ENCODE measurements at regions not wholly inside any gene's neighbourhood (a gene's known extent, or its start where the extent isn't known, plus 50 kb on each side); places are given as distances from the start of the nearest gene placed in this dataset.

GRCh38 chr1:229062135-229062534 is 208.8 kb upstream of the RAB4A start:
- DNase-seq, result no peak
- Histone ChIP-seq H3K9me3 (replicated peaks) (no peaks in the 10 kb centered on the region), H3K4me1 (no peaks in the 10 kb centered on the region), H3K27ac (no peak overlapping the region), H3K4me3 (no peak overlapping the region), H3K36me3 (no peaks in the 10 kb centered on the region), H3K27me3 (peaks cover 7% of the 10 kb centered on the region; the same call in 1 of the 2 replicates)

- no peak overlapping the region for H3K4me3 ChIP-seq
- H3K27ac ChIP-seq, result no peak overlapping the region
- peaks cover 7% of the 10 kb centered on the region; the same call in 1 of the 2 replicates for H3K27me3 ChIP-seq
- H3K36me3 ChIP-seq, result no peaks in the 10 kb centered on the region
- H3K9me3 ChIP-seq (replicated peaks), result no peaks in the 10 kb centered on the region
- no peak for DNase-seq
- no peaks in the 10 kb centered on the region for H3K4me1 ChIP-seq
Measured at GRCh38 chr1:229063154-229063773, 207.6 kb upstream of the RAB4A start.

- no peak for DNase-seq
- Histone ChIP-seq H3K36me3 (no peaks in the 10 kb centered on the region), H3K27me3 (peaks cover 7% of the 10 kb centered on the region; the same call in 1 of the 2 replicates), H3K9me3 (replicated peaks) (no peaks in the 10 kb centered on the region), H3K4me1 (no peaks in the 10 kb centered on the region), H3K4me3 (no peak overlapping the region), H3K27ac (no peak overlapping the region)
Measured at GRCh38 chr1:229064320-229065168, 206.4 kb upstream of the RAB4A start.

GRCh38 chr1:229065613-229066012 is 205.3 kb upstream of the RAB4A start:
- H3K27ac ChIP-seq, result no peak overlapping the region

GRCh38 chr1:229066591-229066990 is 204.3 kb upstream of the RAB4A start:
- Histone ChIP-seq H3K4me1 (0 out of 2 replicates have a peak, but pooled peaks cover 6% of the 10 kb centered on the region), H3K27ac (no peak overlapping the region)

More at GRCh38 chr1:229065613-229066012, 205.3 kb upstream of the RAB4A start:
- no peak for DNase-seq
- Histone ChIP-seq H3K36me3 (no peaks in the 10 kb centered on the region), H3K4me3 (no peak overlapping the region), H3K27me3 (peaks cover 7% of the 10 kb centered on the region; the same call in 1 of the 2 replicates), H3K4me1 (0 out of 2 replicates have a peak, but pooled peaks cover 6% of the 10 kb centered on the region), H3K9me3 (replicated peaks) (no peaks in the 10 kb centered on the region)

GRCh38 chr1:229067546-229067945 is 203.4 kb upstream of the RAB4A start:
- Histone ChIP-seq H3K27me3 (peaks cover 7% of the 10 kb centered on the region; the same call in 1 of the 2 replicates), H3K36me3 (no peaks in the 10 kb centered on the region)
- no peak for DNase-seq

More at GRCh38 chr1:229066591-229066990, 204.3 kb upstream of the RAB4A start:
- DNase-seq, result no peak
- no peak overlapping the region for H3K4me3 ChIP-seq
- H3K36me3 ChIP-seq, result no peaks in the 10 kb centered on the region
- no peaks in the 10 kb centered on the region for H3K9me3 ChIP-seq (replicated peaks)
- H3K27me3 ChIP-seq, result peaks cover 7% of the 10 kb centered on the region; the same call in 1 of the 2 replicates

GRCh38 chr1:229068270-229068987 is 202.5 kb upstream of the RAB4A start:
- H3K27ac ChIP-seq, result no peak overlapping the region
- H3K4me3 ChIP-seq, result no peak overlapping the region
- no peak for DNase-seq

More at GRCh38 chr1:229067546-229067945, 203.4 kb upstream of the RAB4A start:
- Histone ChIP-seq H3K9me3 (replicated peaks) (no peaks in the 10 kb centered on the region), H3K27ac (no peak overlapping the region), H3K4me1 (0 out of 2 replicates have a peak, but pooled peaks cover 6% of the 10 kb centered on the region), H3K4me3 (no peak overlapping the region)

GRCh38 chr1:229069176-229069575 is 201.7 kb upstream of the RAB4A start:
- no peak for DNase-seq
- 0 out of 2 replicates have a peak, but pooled peaks cover 6% of the 10 kb centered on the region for H3K4me1 ChIP-seq
- H3K36me3 ChIP-seq, result no peaks in the 10 kb centered on the region
- H3K27me3 ChIP-seq, result peaks cover 5% of the 10 kb centered on the region; the same call in 1 of the 2 replicates
- H3K27ac ChIP-seq, result no peak overlapping the region
- H3K4me3 ChIP-seq, result no peak overlapping the region
- H3K9me3 ChIP-seq (replicated peaks), result no peaks in the 10 kb centered on the region

More at GRCh38 chr1:229068270-229068987, 202.5 kb upstream of the RAB4A start:
- Histone ChIP-seq H3K36me3 (no peaks in the 10 kb centered on the region), H3K27me3 (peaks cover 5% of the 10 kb centered on the region; the same call in 1 of the 2 replicates), H3K9me3 (replicated peaks) (no peaks in the 10 kb centered on the region), H3K4me1 (0 out of 2 replicates have a peak, but pooled peaks cover 6% of the 10 kb centered on the region)

- H3K27ac ChIP-seq, result no peak overlapping the region
- H3K4me3 ChIP-seq, result no peak overlapping the region
- no peaks in the 10 kb centered on the region for H3K9me3 ChIP-seq (replicated peaks)
- peak; percentile 90 to 92 for DNase-seq
- H3K4me1 ChIP-seq, result peaks cover 6% of the 10 kb centered on the region; the same call in 1 of the 2 replicates
- peaks cover 5% of the 10 kb centered on the region; the same call in 1 of the 2 replicates for H3K27me3 ChIP-seq
- no peaks in the 10 kb centered on the region for H3K36me3 ChIP-seq
Measured at GRCh38 chr1:229070168-229070567, 200.7 kb upstream of the RAB4A start.

GRCh38 chr1:229073251-229073650 is 197.7 kb upstream of the RAB4A start:
- no peak overlapping the region for H3K4me3 ChIP-seq
- no peaks in the 10 kb centered on the region for H3K27me3 ChIP-seq
- no peak overlapping the region for H3K27ac ChIP-seq
- peaks cover 6% of the 10 kb centered on the region; the same call in 1 of the 2 replicates for H3K4me1 ChIP-seq
- no peaks in the 10 kb centered on the region for H3K36me3 ChIP-seq
- H3K9me3 ChIP-seq (replicated peaks), result no peaks in the 10 kb centered on the region
- no peak for DNase-seq

- H3K4me3 ChIP-seq, result no peak overlapping the region
- no peak overlapping the region for H3K27ac ChIP-seq
- H3K9me3 ChIP-seq (replicated peaks), result no peaks in the 10 kb centered on the region
- H3K4me1 ChIP-seq, result peaks cover 2% of the 10 kb centered on the region; the same call in 1 of the 2 replicates
- H3K27me3 ChIP-seq, result no peaks in the 10 kb centered on the region
- no peaks in the 10 kb centered on the region for H3K36me3 ChIP-seq
- DNase-seq, result no peak
Measured at GRCh38 chr1:229075217-229075616, 195.7 kb upstream of the RAB4A start.

- Histone ChIP-seq H3K4me3 (no peak overlapping the region), H3K36me3 (no peaks in the 10 kb centered on the region), H3K27me3 (no peaks in the 10 kb centered on the region), H3K27ac (no peak overlapping the region), H3K4me1 (no peaks in the 10 kb centered on the region; the same call in 1 of the 2 replicates), H3K9me3 (replicated peaks) (no peaks in the 10 kb centered on the region)
- DNase-seq, result no peak
Measured at GRCh38 chr1:229075716-229076115, 195.2 kb upstream of the RAB4A start.

- no peak for DNase-seq
Measured at GRCh38 chr1:229076195-229076594, 194.7 kb upstream of the RAB4A start.

GRCh38 chr1:229079016-229079595 is 191.8 kb upstream of the RAB4A start:
- no peaks in the 10 kb centered on the region for H3K36me3 ChIP-seq
- no peak overlapping the region for H3K4me3 ChIP-seq
- no peak for DNase-seq
- peaks cover 12% of the 10 kb centered on the region for H3K9me3 ChIP-seq (replicated peaks)
- H3K4me1 ChIP-seq, result no peaks in the 10 kb centered on the region; the same call in 1 of the 2 replicates
- H3K27ac ChIP-seq, result no peak overlapping the region
- no peaks in the 10 kb centered on the region for H3K27me3 ChIP-seq

More at GRCh38 chr1:229076195-229076594, 194.7 kb upstream of the RAB4A start:
- no peaks in the 10 kb centered on the region for H3K36me3 ChIP-seq
- no peak overlapping the region for H3K4me3 ChIP-seq
- no peaks in the 10 kb centered on the region for H3K27me3 ChIP-seq
- H3K9me3 ChIP-seq (replicated peaks), result no peaks in the 10 kb centered on the region
- no peak overlapping the region for H3K27ac ChIP-seq
- H3K4me1 ChIP-seq, result no peaks in the 10 kb centered on the region; the same call in 1 of the 2 replicates
